Adrenal gland (tissue), 5 donors: ENCODE measurements at regions not wholly inside any gene's neighbourhood (a gene's known extent, or its start where the extent isn't known, plus 50 kb on each side); places are given as distances from the start of the nearest gene placed in this dataset.

Experiments used
- POLR2A ChIP-seq, 2 donors: fragments of 450-650 bp; IDR thresholded peaks; one replicate each; pipeline ENCODE4 v1.6.1; 2017; ENCODE audit warnings: antibody characterized with exemption in 2 of 2, mild to moderate bottlenecking in 2 of 2, moderate library complexity in 1 of 2
- TF ChIP-seq, protein P1 (sequence below), 6 experiments: fragments of 450-650 bp in 4 of 6; fragments of 200-600 bp in 2 of 6; sonication (generic) in 1 of 6; IDR thresholded peaks; 1 replicate in 5 of 6; 2 replicates in 1 of 6; pipeline versions ENCODE4 v1.5.1 to v1.8.0; 2016 to 2021; ENCODE audit warnings: antibody characterized with exemption in 6 of 6, mild to moderate bottlenecking in 2 of 6, moderate library complexity in 1 of 6
- donor health status: DM: no; HTN: no; CAD: no.

DNA sequence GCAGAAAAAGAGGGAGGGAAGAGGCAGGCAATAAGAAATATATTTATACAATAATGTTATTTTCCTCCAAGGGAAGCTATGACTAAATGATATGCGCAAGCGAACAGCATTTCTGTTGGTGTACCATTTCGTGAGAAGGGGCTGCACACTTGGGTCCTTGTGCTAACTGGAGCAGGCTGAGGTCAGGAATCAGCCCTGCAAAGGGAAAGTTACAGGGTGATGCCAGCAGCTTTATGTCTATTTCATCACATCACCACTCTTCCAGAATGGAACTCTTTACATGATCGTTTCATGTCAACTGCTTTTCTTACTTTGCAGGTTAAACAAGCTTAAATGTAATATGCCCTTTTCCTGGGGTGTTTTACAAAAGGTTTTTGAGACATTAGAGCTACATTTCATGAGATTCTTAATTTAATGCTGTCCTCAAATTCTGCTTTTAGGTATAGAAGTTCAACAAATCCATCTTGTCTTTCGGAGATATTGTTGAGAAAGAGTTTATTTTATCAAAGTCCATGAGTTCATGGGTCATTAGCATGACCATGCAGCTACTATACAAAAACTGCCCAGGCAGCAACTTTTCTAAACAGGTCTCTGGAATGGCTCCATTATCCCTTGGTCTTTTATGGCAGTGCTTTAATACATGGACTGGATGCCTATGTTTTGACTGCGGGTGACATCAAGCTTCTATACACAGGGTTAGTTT, 443.8 kb downstream of the TENT5A start:
- TF ChIP-seq, protein P1, sequence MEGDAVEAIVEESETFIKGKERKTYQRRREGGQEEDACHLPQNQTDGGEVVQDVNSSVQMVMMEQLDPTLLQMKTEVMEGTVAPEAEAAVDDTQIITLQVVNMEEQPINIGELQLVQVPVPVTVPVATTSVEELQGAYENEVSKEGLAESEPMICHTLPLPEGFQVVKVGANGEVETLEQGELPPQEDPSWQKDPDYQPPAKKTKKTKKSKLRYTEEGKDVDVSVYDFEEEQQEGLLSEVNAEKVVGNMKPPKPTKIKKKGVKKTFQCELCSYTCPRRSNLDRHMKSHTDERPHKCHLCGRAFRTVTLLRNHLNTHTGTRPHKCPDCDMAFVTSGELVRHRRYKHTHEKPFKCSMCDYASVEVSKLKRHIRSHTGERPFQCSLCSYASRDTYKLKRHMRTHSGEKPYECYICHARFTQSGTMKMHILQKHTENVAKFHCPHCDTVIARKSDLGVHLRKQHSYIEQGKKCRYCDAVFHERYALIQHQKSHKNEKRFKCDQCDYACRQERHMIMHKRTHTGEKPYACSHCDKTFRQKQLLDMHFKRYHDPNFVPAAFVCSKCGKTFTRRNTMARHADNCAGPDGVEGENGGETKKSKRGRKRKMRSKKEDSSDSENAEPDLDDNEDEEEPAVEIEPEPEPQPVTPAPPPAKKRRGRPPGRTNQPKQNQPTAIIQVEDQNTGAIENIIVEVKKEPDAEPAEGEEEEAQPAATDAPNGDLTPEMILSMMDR (IDR thresholded peaks at IDR 0.05) = no peak
- TF ChIP-seq POLR2A (IDR thresholded peaks at IDR 0.05) = no peak
